Smooth muscle cell (in vitro differentiated cells): ENCODE measurements at regions not wholly inside any gene's neighbourhood (a gene's known extent, or its start where the extent isn't known, plus 50 kb on each side); places are given as distances from the start of the nearest gene placed in this dataset.

Source experiments
- DNase-seq: peaks from one replicate; lab custom pipeline; 2025; ENCODE audit not compliant: unreplicated experiment; lab: John Stamatoyannopoulos, UW
- H2AFZ ChIP-seq: fragments of 200-600 bp; sonication (generic); 2 replicates; pipeline ENCODE4 v1.6.0; 2016; ENCODE audit warnings: antibody characterized with exemption, low read depth, mild to moderate bottlenecking
- H3F3A ChIP-seq: fragments of 200-600 bp; sonication (generic); 2 replicates; pipeline ENCODE4 v1.6.0; 2017; ENCODE audit warnings: antibody characterized with exemption, low read depth
- H3K27ac ChIP-seq: fragments of 200-600 bp; sonication (generic); 2 replicates; pipeline ENCODE4 v1.5.1; 2016; ENCODE audit warnings: low read depth, mild to moderate bottlenecking
- H3K27me3 ChIP-seq: fragments of 200-600 bp; sonication (generic); 2 replicates; pipeline ENCODE4 v1.6.1; 2016; ENCODE audit warnings: low read depth, mild to moderate bottlenecking
- H3K36me3 ChIP-seq: fragments of 200-600 bp; sonication (generic); 2 replicates; pipeline ENCODE4 v1.5.1; 2016; ENCODE audit warnings: low read depth
- H3K4me1 ChIP-seq: fragments of 200-600 bp; sonication (generic); 2 replicates; pipeline ENCODE4 v1.5.1; 2016; ENCODE audit warnings: low read depth
- H3K4me2 ChIP-seq: fragments of 200-600 bp; sonication (generic); 2 replicates; pipeline ENCODE4 v1.6.0; 2016; ENCODE audit warnings: mild to moderate bottlenecking
- H3K4me3 ChIP-seq: fragments of 200-600 bp; sonication (generic); 2 replicates; pipeline ENCODE4 v1.5.1; 2016; ENCODE audit warnings: mild to moderate bottlenecking
- H3K79me2 ChIP-seq: fragments of 200-600 bp; sonication (generic); 2 replicates; pipeline ENCODE4 v1.6.0; 2016; ENCODE audit warnings: low read depth, mild to moderate bottlenecking
- H3K9ac ChIP-seq: fragments of 200-600 bp; sonication (generic); 2 replicates; pipeline ENCODE4 v1.6.0; 2016; ENCODE audit warnings: low read depth
- H3K9me3 ChIP-seq: fragments of 200-600 bp; sonication (generic); replicated peaks from 2 replicates; pipeline ENCODE4 v1.5.1; 2016; ENCODE audit warnings: low read depth
- H4K20me1 ChIP-seq: fragments of 200-600 bp; sonication (generic); 2 replicates; pipeline ENCODE4 v1.6.0; 2016; ENCODE audit warnings: low read depth
- CTCF ChIP-seq: fragments of 200-600 bp; sonication (generic); IDR thresholded peaks from 2 replicates; pipeline ENCODE4 v1.5.1; 2017; ENCODE audit warnings: borderline replicate concordance, mild to moderate bottlenecking, antibody characterized with exemption; ENCODE audit not compliant: insufficient read depth, poor library complexity, severe bottlenecking
- WGBS: methylation state at CpG from one replicate; pipeline ENCODE4 v1.1.7; 2016; ENCODE audit warnings: low lambda C conversion rate; 5-methylcytosine and 5-hydroxymethylcytosine counted together

- Histone ChIP-seq H3F3A (no peaks in the 10 kb centered on the region), H3K9me3 (no peaks in the 10 kb centered on the region), H3K27ac (no peak overlapping the region), H3K79me2 (no peaks in the 10 kb centered on the region), H2AFZ (no peak overlapping the region), H4K20me1 (no peaks in the 10 kb centered on the region), H3K4me3 (no peak overlapping the region), H3K4me1 (no peaks in the 10 kb centered on the region), H3K36me3 (no peaks in the 10 kb centered on the region), H3K27me3 (no peaks in the 10 kb centered on the region), H3K9ac (no peak overlapping the region), H3K4me2 (no peak overlapping the region)
- WGBS = 92% methylated on average over 5 of the region's 5 CpGs
- DNase-seq = no peak
- no peak for TF ChIP-seq CTCF
Observed at GRCh38 chr6:62429781-62430180, 143.8 kb upstream of the KHDRBS2 start.

- no peak for DNase-seq
- no peak overlapping the region for H3K27ac ChIP-seq
- H4K20me1 ChIP-seq = no peaks in the 10 kb centered on the region
- H3K4me3 ChIP-seq = no peak overlapping the region
- no peak for TF ChIP-seq CTCF
- no peaks in the 10 kb centered on the region for H3K36me3 ChIP-seq
- H3K9ac ChIP-seq = no peak overlapping the region
- no peaks in the 10 kb centered on the region for H3F3A ChIP-seq
- H3K79me2 ChIP-seq = no peaks in the 10 kb centered on the region
- H2AFZ ChIP-seq = no peak overlapping the region
- 73% methylated on average over 6 of the region's 6 CpGs for WGBS
- no peaks in the 10 kb centered on the region for H3K4me1 ChIP-seq
- no peaks in the 10 kb centered on the region for H3K27me3 ChIP-seq
- no peaks in the 10 kb centered on the region for H3K9me3 ChIP-seq
- H3K4me2 ChIP-seq = no peak overlapping the region
Observed at GRCh38 chr6:62400521-62401259, 114.7 kb upstream of the KHDRBS2 start.

- peaks cover 6% of the 10 kb centered on the region for H3K4me1 ChIP-seq
- H3K36me3 ChIP-seq = no peaks in the 10 kb centered on the region
- H3K27ac ChIP-seq = no peak overlapping the region
- no peak overlapping the region for H2AFZ ChIP-seq
- no peaks in the 10 kb centered on the region for H3K27me3 ChIP-seq
- H3K4me2 ChIP-seq = no peak overlapping the region
- no peaks in the 10 kb centered on the region for H3K9me3 ChIP-seq
- no peaks in the 10 kb centered on the region for H3F3A ChIP-seq
- DNase-seq = no peak
- H4K20me1 ChIP-seq = no peaks in the 10 kb centered on the region
- H3K4me3 ChIP-seq = no peak overlapping the region
- H3K9ac ChIP-seq = no peak overlapping the region
- no peaks in the 10 kb centered on the region for H3K79me2 ChIP-seq
- TF ChIP-seq CTCF = no peak
- WGBS = 68% methylated on average over 3 of the region's 3 CpGs
Observed at GRCh38 chr6:62393608-62394007, 107.6 kb upstream of the KHDRBS2 start.

- Histone ChIP-seq H3K9ac (no peak overlapping the region), H3K4me3 (no peak overlapping the region), H3K4me1 (peaks cover 6% of the 10 kb centered on the region), H3K36me3 (no peaks in the 10 kb centered on the region), H3K27ac (no peak overlapping the region), H2AFZ (no peak overlapping the region), H3K79me2 (no peaks in the 10 kb centered on the region), H3K4me2 (no peak overlapping the region), H3F3A (no peaks in the 10 kb centered on the region), H4K20me1 (no peaks in the 10 kb centered on the region), H3K27me3 (no peaks in the 10 kb centered on the region), H3K9me3 (no peaks in the 10 kb centered on the region)
- 55% methylated on average over 3 of the region's 3 CpGs for WGBS
- TF ChIP-seq CTCF = no peak
- DNase-seq = no peak
Observed at GRCh38 chr6:62392291-62392690, 106.3 kb upstream of the KHDRBS2 start.
